ENCODE measurements at regions not wholly inside any gene's neighbourhood (a gene's known extent, or its start where the extent isn't known, plus 50 kb on each side); places are given as distances from the start of the nearest gene placed in this dataset.

DNA sequence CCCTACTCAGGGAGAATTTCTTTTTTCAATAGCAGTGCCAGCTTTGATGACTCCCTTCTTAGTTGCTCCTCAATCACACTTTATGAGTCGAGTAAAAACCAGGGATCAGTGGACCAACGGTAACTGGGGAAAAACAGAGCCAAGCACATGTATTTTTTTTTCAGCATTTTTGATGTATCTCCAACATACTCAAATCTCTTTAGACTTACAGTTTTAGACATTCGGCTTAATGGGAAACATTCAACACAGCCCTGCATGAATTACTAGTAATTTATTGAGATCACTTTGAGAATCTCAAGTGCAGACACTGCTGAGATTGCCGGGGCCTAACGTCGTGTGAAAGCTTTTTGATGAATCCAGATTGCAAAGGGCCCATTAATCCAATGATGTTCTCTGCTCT lies 306.7 kb downstream of the NUAK1 start:
- TF ChIP-seq, protein P1, sequence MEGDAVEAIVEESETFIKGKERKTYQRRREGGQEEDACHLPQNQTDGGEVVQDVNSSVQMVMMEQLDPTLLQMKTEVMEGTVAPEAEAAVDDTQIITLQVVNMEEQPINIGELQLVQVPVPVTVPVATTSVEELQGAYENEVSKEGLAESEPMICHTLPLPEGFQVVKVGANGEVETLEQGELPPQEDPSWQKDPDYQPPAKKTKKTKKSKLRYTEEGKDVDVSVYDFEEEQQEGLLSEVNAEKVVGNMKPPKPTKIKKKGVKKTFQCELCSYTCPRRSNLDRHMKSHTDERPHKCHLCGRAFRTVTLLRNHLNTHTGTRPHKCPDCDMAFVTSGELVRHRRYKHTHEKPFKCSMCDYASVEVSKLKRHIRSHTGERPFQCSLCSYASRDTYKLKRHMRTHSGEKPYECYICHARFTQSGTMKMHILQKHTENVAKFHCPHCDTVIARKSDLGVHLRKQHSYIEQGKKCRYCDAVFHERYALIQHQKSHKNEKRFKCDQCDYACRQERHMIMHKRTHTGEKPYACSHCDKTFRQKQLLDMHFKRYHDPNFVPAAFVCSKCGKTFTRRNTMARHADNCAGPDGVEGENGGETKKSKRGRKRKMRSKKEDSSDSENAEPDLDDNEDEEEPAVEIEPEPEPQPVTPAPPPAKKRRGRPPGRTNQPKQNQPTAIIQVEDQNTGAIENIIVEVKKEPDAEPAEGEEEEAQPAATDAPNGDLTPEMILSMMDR (conservative IDR thresholded peaks at IDR 0.05 in 1 of 2, IDR thresholded peaks at IDR 0.05 in 1 of 2; ENCODE audit: low read depth in 1 of 2, low read length in 2 of 2): no peak
- TF ChIP-seq EZH2 (IDR thresholded peaks at IDR 0.05; ENCODE audit: low read length, missing control alignments): no peak

All from fibroblast of lung (primary cell).